ENCODE measurements at regions not wholly inside any gene's neighbourhood (a gene's known extent, or its start where the extent isn't known, plus 50 kb on each side); places are given as distances from the start of the nearest gene placed in this dataset.
"Not testable (repeated sequence)": the region's sequence is repeated elsewhere in the genome, so short reads cannot be mapped to it uniquely, and the experiment has no call there.

- no peak for DNase-seq (ENCODE audit: low read depth)
- H3K4me3 ChIP-seq (ENCODE audit: low read depth, low read length) = no peak overlapping the region
- in situ Hi-C loops (cut with HindIII; ENCODE audit: low sequenced_read_pairs) = no loop called here
- TF ChIP-seq, protein P1, sequence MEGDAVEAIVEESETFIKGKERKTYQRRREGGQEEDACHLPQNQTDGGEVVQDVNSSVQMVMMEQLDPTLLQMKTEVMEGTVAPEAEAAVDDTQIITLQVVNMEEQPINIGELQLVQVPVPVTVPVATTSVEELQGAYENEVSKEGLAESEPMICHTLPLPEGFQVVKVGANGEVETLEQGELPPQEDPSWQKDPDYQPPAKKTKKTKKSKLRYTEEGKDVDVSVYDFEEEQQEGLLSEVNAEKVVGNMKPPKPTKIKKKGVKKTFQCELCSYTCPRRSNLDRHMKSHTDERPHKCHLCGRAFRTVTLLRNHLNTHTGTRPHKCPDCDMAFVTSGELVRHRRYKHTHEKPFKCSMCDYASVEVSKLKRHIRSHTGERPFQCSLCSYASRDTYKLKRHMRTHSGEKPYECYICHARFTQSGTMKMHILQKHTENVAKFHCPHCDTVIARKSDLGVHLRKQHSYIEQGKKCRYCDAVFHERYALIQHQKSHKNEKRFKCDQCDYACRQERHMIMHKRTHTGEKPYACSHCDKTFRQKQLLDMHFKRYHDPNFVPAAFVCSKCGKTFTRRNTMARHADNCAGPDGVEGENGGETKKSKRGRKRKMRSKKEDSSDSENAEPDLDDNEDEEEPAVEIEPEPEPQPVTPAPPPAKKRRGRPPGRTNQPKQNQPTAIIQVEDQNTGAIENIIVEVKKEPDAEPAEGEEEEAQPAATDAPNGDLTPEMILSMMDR (IDR thresholded peaks at IDR 0.05; ENCODE audit: low read depth, low read length, missing control alignments) = no peak
Observed at GRCh38 chr13:54390841-54391240, 1362.2 kb downstream of the OLFM4 start.

GRCh38 chr13:54394085-54394700, 1365.6 kb downstream of the OLFM4 start:
- in situ Hi-C loops (cut with HindIII; ENCODE audit: low sequenced_read_pairs) = no loop called here
- DNase-seq (ENCODE audit: low read depth) = no peak
- H3K4me3 ChIP-seq (ENCODE audit: low read depth, low read length) = no peak overlapping the region
- TF ChIP-seq, protein P1 (IDR thresholded peaks at IDR 0.05; ENCODE audit: low read depth, low read length, missing control alignments) = no peak

DNA sequence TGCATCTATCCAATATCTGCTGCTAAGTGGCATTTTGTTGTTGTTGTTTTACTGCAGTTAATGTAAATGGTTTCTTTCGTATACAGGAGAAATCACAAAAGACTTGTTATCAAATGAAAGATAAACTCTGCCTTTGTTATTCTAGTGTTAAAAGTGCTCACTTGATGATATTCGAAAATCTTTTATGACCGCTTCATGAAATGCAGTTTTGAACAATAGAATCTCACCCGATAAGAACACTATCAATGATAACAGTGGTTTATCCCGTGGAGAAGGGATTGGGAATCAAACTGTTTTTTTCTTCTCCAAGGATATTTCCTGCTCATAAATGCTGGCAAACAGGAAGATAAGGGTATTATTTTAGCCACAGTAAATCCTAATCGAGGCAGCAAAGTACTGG, 1366.3 kb downstream of the OLFM4 start:
- no peak overlapping the region for H3K4me3 ChIP-seq (ENCODE audit: low read depth, low read length)
- in situ Hi-C loops (cut with HindIII; ENCODE audit: low sequenced_read_pairs) = no loop called here
- DNase-seq (ENCODE audit: low read depth) = no peak
- TF ChIP-seq, protein P1 (IDR thresholded peaks at IDR 0.05; ENCODE audit: low read depth, low read length, missing control alignments) = no peak

DNA sequence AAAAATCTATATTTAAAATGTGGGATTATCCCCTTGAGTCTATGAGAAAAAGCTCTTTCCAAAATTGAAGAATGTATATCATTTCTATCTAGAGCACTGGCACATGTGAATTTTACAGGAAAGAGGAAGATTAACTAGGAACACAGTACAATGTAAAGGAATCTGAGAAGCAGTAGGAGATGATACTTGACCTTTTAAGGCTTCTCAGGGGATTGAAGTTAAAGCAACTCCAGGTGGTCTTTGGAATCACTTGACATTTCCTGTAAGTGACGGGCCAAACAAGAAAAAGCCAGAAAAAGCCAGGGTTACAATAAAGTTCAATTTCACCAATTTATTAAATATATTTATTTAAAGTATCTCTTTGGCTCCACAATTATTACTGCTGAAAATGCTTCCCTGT, 1373.9 kb downstream of the OLFM4 start:
- TF ChIP-seq, protein P1 (IDR thresholded peaks at IDR 0.05; ENCODE audit: low read depth, low read length, missing control alignments) = no peak
- in situ Hi-C loops (cut with HindIII; ENCODE audit: low sequenced_read_pairs) = no loop called here
- H3K4me3 ChIP-seq (ENCODE audit: low read depth, low read length) = no peak overlapping the region
- DNase-seq (ENCODE audit: low read depth) = no peak

DNA sequence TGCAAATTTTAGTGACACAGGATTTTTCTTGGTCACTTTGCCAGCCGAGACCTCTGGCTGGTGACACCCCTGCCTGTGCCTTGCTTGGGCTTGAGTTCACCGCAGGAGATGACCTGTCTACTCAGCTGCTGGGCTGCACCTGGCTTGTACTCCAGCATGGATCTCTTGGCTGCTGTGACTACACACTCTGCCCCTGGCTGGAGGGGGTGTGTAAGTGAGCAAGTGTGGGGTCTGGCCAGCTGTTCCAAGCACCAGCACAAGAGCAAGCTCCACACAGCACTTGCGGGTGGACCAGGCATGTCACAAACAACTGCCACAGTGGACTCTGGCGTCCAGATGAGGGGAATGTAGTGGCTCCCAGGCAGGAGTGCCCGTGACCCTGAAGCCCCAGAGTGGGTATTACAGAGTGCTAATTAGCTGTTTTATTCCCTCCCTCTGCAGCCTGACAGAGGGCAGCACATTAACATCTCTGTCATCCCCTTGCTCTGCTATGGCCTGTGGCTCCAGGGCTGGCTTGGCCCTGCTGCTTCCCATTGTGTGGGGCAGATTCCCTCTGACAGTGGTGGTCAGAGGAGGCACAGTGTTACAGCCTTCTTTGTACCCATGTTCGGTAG, 1387.2 kb downstream of the OLFM4 start:
- H3K4me3 ChIP-seq (ENCODE audit: low read depth, low read length) = no peak overlapping the region
- in situ Hi-C loops (cut with HindIII; ENCODE audit: low sequenced_read_pairs) = no loop called here
- TF ChIP-seq, protein P1 (IDR thresholded peaks at IDR 0.05; ENCODE audit: low read depth, low read length, missing control alignments) = no peak
- DNase-seq (ENCODE audit: low read depth) = no peak

DNA sequence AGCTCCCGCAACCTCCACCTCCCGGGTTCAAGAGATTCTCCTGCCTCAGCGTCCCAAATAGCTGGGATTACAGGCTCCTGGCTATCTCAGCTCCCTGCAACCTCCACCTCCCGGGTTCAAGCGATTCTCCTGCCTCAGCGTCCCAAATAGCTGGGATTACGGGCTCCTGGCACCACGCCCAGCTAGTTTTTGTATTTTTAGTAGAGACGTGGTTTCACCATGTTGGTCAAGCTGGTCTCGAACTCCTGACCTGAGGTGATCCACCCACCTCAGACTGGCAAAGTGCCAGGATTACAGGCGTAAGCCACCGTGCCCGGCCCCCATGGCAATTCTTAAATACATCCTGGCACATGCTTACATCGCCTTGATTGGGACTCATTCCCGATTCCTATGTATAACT, 1394.3 kb downstream of the OLFM4 start:
- H3K4me3 ChIP-seq (ENCODE audit: low read depth, low read length); DNase-seq (ENCODE audit: low read depth); in situ Hi-C loops (cut with HindIII; ENCODE audit: low sequenced_read_pairs): not testable (repeated sequence)

DNA sequence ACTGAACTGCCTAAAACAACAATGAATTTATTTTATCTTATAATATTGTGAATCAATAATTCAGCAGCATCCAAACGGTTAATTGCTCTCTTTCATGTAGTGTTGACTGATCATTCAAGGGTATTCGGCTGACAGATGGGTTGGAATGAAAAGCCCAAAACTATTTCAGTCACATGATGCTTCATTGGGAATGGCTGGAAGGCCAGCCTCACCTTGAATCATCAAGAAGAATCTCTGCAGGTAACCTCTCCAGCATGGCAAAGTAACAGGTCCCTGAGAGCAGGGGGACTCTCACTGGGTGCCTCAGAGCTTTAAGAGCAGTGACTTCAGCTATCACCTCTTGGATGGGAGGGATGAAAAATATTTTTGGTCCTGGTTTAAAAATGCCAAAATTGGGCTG, 1395.7 kb downstream of the OLFM4 start:
- in situ Hi-C loops (cut with HindIII; ENCODE audit: low sequenced_read_pairs) = no loop called here
- TF ChIP-seq, protein P1 (IDR thresholded peaks at IDR 0.05; ENCODE audit: low read depth, low read length, missing control alignments) = no peak
- H3K4me3 ChIP-seq (ENCODE audit: low read depth, low read length) = no peak overlapping the region
- DNase-seq (ENCODE audit: low read depth) = no peak
